ENCODE measurements at regions not wholly inside any gene's neighbourhood (a gene's known extent, or its start where the extent isn't known, plus 50 kb on each side); places are given as distances from the start of the nearest gene placed in this dataset.

DNA sequence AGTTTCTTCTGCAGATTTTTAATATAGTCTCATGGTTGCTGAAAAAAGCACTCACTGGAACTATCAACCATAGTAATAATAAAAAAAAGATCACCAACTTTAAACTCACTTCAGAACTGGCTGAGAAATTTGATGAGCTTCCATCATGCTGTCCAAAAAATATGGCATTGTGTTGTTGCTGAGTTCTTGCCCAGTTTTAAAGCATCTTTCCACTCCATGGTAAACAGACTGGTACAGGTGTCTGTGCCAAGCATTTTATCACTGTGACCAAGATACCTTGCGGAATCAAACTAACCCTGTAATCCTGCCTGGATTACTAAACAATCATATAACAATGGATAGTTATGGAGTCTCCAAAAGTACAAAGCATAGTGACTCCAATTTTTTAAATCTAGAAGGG, 360.3 kb upstream of the NOCT start:
- H3K36me3 ChIP-seq (ENCODE audit: control insufficient read depth, insufficient read depth, low read length), result no peaks in the 10 kb centered on the region
- H3K79me2 ChIP-seq, result no peaks in the 10 kb centered on the region
- H3K27ac ChIP-seq, result no peak overlapping the region
- H3K27me3 ChIP-seq (ENCODE audit: control insufficient read depth, insufficient read depth, low read length), result no peaks in the 10 kb centered on the region
- H2AFZ ChIP-seq, result no peak overlapping the region
- H3K4me2 ChIP-seq (ENCODE audit: low read length), result no peak overlapping the region
- no peaks in the 10 kb centered on the region for H3K4me1 ChIP-seq
- no peaks in the 10 kb centered on the region for H3K9me3 ChIP-seq (ENCODE audit: control insufficient read depth, low read length)
- H3K9ac ChIP-seq, result no peak overlapping the region
- no peak overlapping the region for H3K4me3 ChIP-seq (ENCODE audit: low read depth, low read length)
- TF ChIP-seq, protein P1, sequence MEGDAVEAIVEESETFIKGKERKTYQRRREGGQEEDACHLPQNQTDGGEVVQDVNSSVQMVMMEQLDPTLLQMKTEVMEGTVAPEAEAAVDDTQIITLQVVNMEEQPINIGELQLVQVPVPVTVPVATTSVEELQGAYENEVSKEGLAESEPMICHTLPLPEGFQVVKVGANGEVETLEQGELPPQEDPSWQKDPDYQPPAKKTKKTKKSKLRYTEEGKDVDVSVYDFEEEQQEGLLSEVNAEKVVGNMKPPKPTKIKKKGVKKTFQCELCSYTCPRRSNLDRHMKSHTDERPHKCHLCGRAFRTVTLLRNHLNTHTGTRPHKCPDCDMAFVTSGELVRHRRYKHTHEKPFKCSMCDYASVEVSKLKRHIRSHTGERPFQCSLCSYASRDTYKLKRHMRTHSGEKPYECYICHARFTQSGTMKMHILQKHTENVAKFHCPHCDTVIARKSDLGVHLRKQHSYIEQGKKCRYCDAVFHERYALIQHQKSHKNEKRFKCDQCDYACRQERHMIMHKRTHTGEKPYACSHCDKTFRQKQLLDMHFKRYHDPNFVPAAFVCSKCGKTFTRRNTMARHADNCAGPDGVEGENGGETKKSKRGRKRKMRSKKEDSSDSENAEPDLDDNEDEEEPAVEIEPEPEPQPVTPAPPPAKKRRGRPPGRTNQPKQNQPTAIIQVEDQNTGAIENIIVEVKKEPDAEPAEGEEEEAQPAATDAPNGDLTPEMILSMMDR (IDR thresholded peaks at IDR 0.05), result no peak

DNA sequence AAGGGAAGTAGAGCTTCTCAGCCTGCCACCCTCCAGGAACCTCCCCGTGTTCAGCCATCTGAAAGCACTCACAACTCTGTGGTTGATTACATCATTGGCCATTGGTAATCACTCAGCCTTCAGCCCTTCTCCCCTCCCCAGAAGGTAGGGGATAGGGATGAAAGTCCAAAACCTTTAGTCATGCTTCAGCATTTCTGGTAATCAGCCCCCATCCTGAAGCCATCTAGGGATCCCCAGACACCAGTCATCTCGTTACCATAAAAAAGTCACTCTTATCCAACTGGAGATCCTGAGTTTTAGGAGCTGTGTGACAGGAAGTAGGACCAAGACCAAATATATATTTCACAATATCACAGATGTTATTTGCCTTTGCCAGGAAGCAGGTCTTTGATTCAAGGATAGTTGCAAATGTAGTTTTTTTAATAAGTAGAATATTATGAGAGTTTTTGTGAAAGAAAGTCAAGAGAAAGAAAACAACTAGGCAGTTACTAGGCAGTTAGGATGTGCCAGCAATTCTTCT, 364.6 kb upstream of the NOCT start:
- no peak overlapping the region for H3K9ac ChIP-seq
- H3K9me3 ChIP-seq (ENCODE audit: control insufficient read depth, low read length), result no peaks in the 10 kb centered on the region
- H3K27ac ChIP-seq, result no peak overlapping the region
- no peaks in the 10 kb centered on the region for H3K36me3 ChIP-seq (ENCODE audit: control insufficient read depth, insufficient read depth, low read length)
- no peaks in the 10 kb centered on the region for H3K79me2 ChIP-seq
- H3K4me2 ChIP-seq (ENCODE audit: low read length), result no peak overlapping the region
- H3K4me1 ChIP-seq, result no peaks in the 10 kb centered on the region
- TF ChIP-seq, protein P1 (IDR thresholded peaks at IDR 0.05), result no peak
- H3K27me3 ChIP-seq (ENCODE audit: control insufficient read depth, insufficient read depth, low read length), result no peaks in the 10 kb centered on the region
- no peak overlapping the region for H3K4me3 ChIP-seq (ENCODE audit: low read depth, low read length)
- no peak overlapping the region for H2AFZ ChIP-seq

DNA sequence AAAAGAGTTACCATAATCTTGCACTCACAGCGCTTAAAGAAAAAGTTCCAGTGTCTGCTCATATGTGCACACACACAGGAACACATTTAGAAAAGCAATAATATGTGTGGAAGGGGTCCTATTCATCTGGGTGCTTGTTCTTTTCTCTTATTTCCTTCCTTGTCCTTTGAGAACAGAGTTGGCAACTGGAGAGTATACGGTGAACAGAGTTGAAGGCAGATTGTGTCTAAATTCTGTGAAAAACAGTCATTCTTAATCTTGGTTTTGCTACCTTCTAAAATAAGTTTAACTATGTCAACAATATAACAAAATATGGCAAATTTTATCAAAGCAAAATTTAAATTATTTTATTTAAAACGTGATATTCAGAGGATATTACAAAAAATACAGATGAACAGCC, 365.1 kb upstream of the NOCT start:
- Histone ChIP-seq H3K9ac (no peak overlapping the region), H3K9me3 (ENCODE audit: control insufficient read depth, low read length) (no peaks in the 10 kb centered on the region), H3K27me3 (ENCODE audit: control insufficient read depth, insufficient read depth, low read length) (no peaks in the 10 kb centered on the region), H3K36me3 (ENCODE audit: control insufficient read depth, insufficient read depth, low read length) (no peaks in the 10 kb centered on the region), H3K4me2 (ENCODE audit: low read length) (no peak overlapping the region), H3K4me1 (no peaks in the 10 kb centered on the region), H2AFZ (no peak overlapping the region), H3K27ac (no peak overlapping the region), H3K79me2 (no peaks in the 10 kb centered on the region), H3K4me3 (ENCODE audit: low read depth, low read length) (no peak overlapping the region)
- TF ChIP-seq, protein P1 (IDR thresholded peaks at IDR 0.05), result no peak

DNA sequence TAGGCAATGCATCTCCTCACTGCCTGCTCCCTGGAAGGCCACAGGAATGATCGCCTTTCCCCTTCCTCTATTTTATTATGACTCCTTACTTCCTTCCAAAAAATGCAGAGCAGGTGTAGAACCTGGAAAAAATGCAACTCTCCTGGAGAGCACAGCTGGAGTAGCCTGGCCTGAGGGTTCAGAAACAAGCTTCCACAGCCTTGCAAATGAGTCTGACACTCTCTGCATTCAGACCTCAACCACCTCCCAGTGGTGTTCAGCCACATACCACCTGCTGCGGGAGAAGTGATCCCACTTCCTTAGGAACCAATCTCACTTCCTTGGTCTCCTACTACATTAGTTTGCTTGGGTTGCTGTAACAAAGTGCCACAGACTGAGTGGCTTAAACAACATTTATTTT, 368.1 kb upstream of the NOCT start:
- Histone ChIP-seq H3K4me3 (ENCODE audit: low read depth, low read length) (no peak overlapping the region), H3K27ac (no peak overlapping the region), H3K79me2 (no peaks in the 10 kb centered on the region), H3K4me1 (no peaks in the 10 kb centered on the region), H3K36me3 (ENCODE audit: control insufficient read depth, insufficient read depth, low read length) (no peaks in the 10 kb centered on the region), H2AFZ (no peak overlapping the region), H3K4me2 (ENCODE audit: low read length) (no peak overlapping the region), H3K9ac (no peak overlapping the region), H3K9me3 (ENCODE audit: control insufficient read depth, low read length) (no peaks in the 10 kb centered on the region), H3K27me3 (ENCODE audit: control insufficient read depth, insufficient read depth, low read length) (no peaks in the 10 kb centered on the region)
- TF ChIP-seq, protein P1 (IDR thresholded peaks at IDR 0.05), result no peak

DNA sequence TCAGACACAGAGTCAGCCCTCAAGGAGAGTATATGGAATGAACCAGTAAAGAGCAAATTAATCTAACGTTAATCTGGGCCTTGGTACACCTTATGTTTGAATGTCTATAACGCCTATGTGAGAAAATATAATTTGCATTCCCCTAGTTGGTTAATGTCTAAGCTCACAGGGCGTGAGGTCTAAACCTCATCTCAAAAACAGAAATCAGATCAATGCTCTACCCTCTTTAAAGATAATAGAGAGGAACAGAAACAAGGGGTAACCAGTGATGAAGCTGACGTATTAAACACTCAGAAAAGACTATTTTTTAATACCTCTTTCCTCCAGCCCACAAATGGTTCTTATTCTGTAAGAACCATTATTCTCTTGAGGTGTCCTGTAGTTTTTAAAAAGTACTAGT, 369.2 kb upstream of the NOCT start:
- TF ChIP-seq, protein P1 (IDR thresholded peaks at IDR 0.05), result no peak

More for the DNA sequence above, 369.2 kb upstream of the NOCT start:
- Histone ChIP-seq H3K79me2 (no peaks in the 10 kb centered on the region), H3K9ac (no peak overlapping the region), H3K36me3 (ENCODE audit: control insufficient read depth, insufficient read depth, low read length) (no peaks in the 10 kb centered on the region), H3K9me3 (ENCODE audit: control insufficient read depth, low read length) (no peaks in the 10 kb centered on the region), H2AFZ (no peak overlapping the region), H3K27me3 (ENCODE audit: control insufficient read depth, insufficient read depth, low read length) (no peaks in the 10 kb centered on the region), H3K4me2 (ENCODE audit: low read length) (no peak overlapping the region), H3K27ac (no peak overlapping the region), H3K4me1 (no peaks in the 10 kb centered on the region), H3K4me3 (ENCODE audit: low read depth, low read length) (no peak overlapping the region)

All from parathyroid adenoma (tissue), 2 donors.